SK-N-SH treated with all-trans-retinoic acid at 6 μM for 48 hours (cell line): ENCODE measurements at regions not wholly inside any gene's neighbourhood (a gene's known extent, or its start where the extent isn't known, plus 50 kb on each side); places are given as distances from the start of the nearest gene placed in this dataset.

Experiments used
- ATAC-seq: fragments of 200-7000 bp; cut with Tn5 transposase; 3 replicates; pipeline ENCODE4 v1.9.1; 2020; ENCODE audit warnings: mild to moderate bottlenecking, moderate library complexity
- ARNTL ChIP-seq: fragments of 450-650 bp; formaldehyde crosslinking; IDR thresholded peaks from 2 replicates; pipeline ENCODE4 v1.5.0; 2020; ENCODE audit warnings: low read depth, mild to moderate bottlenecking, moderate library complexity, borderline replicate concordance
- BACH2 ChIP-seq: fragments of 250-450 bp; sonication (Bioruptor Pico); IDR thresholded peaks from 2 replicates; pipeline ENCODE4 v1.9.0; 2021; ENCODE audit warnings: mild to moderate bottlenecking, borderline replicate concordance
- CSDC2 ChIP-seq: fragments of 250-450 bp; sonication (Bioruptor Pico); IDR thresholded peaks from 2 replicates; pipeline ENCODE4 v1.5.0; 2020; ENCODE audit warnings: mild to moderate bottlenecking, moderate library complexity
- ESRRG ChIP-seq: fragments of 250-450 bp; sonication (Bioruptor Pico); IDR thresholded peaks from 2 replicates; pipeline ENCODE4 v1.6.1; 2021; ENCODE audit warnings: mild to moderate bottlenecking
- GLIS3 ChIP-seq: fragments of 250-450 bp; sonication (Bioruptor Pico); IDR thresholded peaks from 2 replicates; pipeline ENCODE4 v1.5.0; 2020; ENCODE audit warnings: mild to moderate bottlenecking, moderate library complexity
- OSR1 ChIP-seq: fragments of 250-450 bp; sonication (Bioruptor Pico); IDR thresholded peaks from 2 replicates; pipeline ENCODE4 v1.8.0; 2022; ENCODE audit warnings: moderate library complexity, mild to moderate bottlenecking, inconsistent platforms
- SNAI2 ChIP-seq: fragments of 250-450 bp; sonication (Bioruptor Pico); IDR thresholded peaks from 2 replicates; pipeline ENCODE4 v1.5.0; 2020; ENCODE audit warnings: mild to moderate bottlenecking, moderate library complexity
- TCF4 ChIP-seq: fragments of 250-450 bp; sonication (Bioruptor Pico); IDR thresholded peaks from 2 replicates; pipeline ENCODE4 v1.8.0; 2021; ENCODE audit warnings: mild to moderate bottlenecking, moderate library complexity, borderline replicate concordance
- TOX ChIP-seq: fragments of 250-450 bp; sonication (Bioruptor Pico); IDR thresholded peaks from 2 replicates; pipeline ENCODE4 v1.8.0; 2021; ENCODE audit warnings: mild to moderate bottlenecking, moderate library complexity, borderline replicate concordance
- ZC3H10 ChIP-seq: fragments of 250-450 bp; sonication (Bioruptor Pico); IDR thresholded peaks from 2 replicates; pipeline ENCODE4 v1.5.1; 2021; ENCODE audit warnings: mild to moderate bottlenecking, moderate library complexity
- ZFP3 ChIP-seq: fragments of 250-450 bp; sonication (Bioruptor Pico); IDR thresholded peaks from 2 replicates; pipeline ENCODE4 v1.5.0; 2020; ENCODE audit warnings: mild to moderate bottlenecking, moderate library complexity
- ZFP30 ChIP-seq: fragments of 450-650 bp; formaldehyde crosslinking; IDR thresholded peaks from 2 replicates; pipeline ENCODE4 v1.5.0; 2022; ENCODE audit warnings: mild to moderate bottlenecking, moderate library complexity
- ZNF70 ChIP-seq: fragments of 450-650 bp; formaldehyde crosslinking; IDR thresholded peaks from 2 replicates; pipeline ENCODE4 v1.5.0; 2020; ENCODE audit warnings: mild to moderate bottlenecking, moderate library complexity
- ZNF8 ChIP-seq: fragments of 450-650 bp; formaldehyde crosslinking; IDR thresholded peaks from 2 replicates; pipeline ENCODE4 v1.5.0; 2020; ENCODE audit warnings: mild to moderate bottlenecking, moderate library complexity
- TF ChIP-seq, protein P1 (sequence below): fragments of 250-450 bp; sonication (Bioruptor Pico); IDR thresholded peaks from 2 replicates; pipeline ENCODE4 v1.5.1; 2021; ENCODE audit warnings: mild to moderate bottlenecking, moderate library complexity
- TF ChIP-seq, protein P2 (sequence below): fragments of 250-450 bp; sonication (Bioruptor Pico); IDR thresholded peaks from 2 replicates; pipeline ENCODE4 v1.5.1; 2020; ENCODE audit warnings: low read depth, mild to moderate bottlenecking, moderate library complexity
- TF ChIP-seq, protein P3 (sequence below): fragments of 250-450 bp; sonication (Bioruptor Pico); IDR thresholded peaks from 2 replicates; pipeline ENCODE4 v1.8.0; 2020; ENCODE audit warnings: mild to moderate bottlenecking, moderate library complexity, borderline replicate concordance
- TF ChIP-seq, protein P4 (sequence below): fragments of 250-450 bp; sonication (Bioruptor Pico); IDR thresholded peaks from 2 replicates; pipeline ENCODE4 v1.5.0; 2020; ENCODE audit warnings: mild to moderate bottlenecking, moderate library complexity
- TF ChIP-seq, protein P5 (sequence below): fragments of 250-450 bp; sonication (Bioruptor Pico); IDR thresholded peaks from 2 replicates; pipeline ENCODE4 v1.8.0; 2021; ENCODE audit warnings: low read depth, mild to moderate bottlenecking, moderate library complexity, borderline replicate concordance

DNA sequence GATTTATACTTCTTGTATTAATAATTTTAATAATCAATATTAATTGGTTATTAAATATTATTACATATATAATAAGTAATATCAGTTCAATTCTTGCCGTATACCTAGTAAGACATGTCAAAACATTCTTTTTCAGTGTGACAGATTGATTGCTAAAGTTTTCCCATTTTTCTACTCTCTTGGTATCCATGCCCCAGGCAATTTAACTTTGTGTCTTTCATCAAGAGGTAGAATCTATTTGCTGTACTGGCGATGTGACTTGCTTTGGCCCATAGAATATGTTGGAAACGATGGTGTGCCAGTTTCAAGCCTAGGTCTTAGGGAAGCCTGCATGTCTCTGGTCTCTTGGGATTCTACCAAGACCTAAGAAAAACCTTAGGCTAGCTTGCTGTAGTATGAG is 436.1 kb upstream of the ADAMTS5 start:
- TF ChIP-seq ARNTL (no peak), CSDC2 (no peak), ZFP3 (CRISPR knock-in tag) (no peak), BACH2 (no peak), ZFP30 (no peak), ZNF8 (CRISPR knock-in tag) (no peak), TCF4 (CRISPR knock-in tag) (no peak), SNAI2 (CRISPR knock-in tag) (no peak), TOX (CRISPR knock-in tag) (no peak), ZC3H10 (CRISPR knock-in tag) (no peak), GLIS3 (CRISPR knock-in tag) (no peak), ZNF70 (no peak), OSR1 (CRISPR knock-in tag) (no peak), ESRRG (CRISPR knock-in tag) (no peak)
- TF ChIP-seq, protein P1, sequence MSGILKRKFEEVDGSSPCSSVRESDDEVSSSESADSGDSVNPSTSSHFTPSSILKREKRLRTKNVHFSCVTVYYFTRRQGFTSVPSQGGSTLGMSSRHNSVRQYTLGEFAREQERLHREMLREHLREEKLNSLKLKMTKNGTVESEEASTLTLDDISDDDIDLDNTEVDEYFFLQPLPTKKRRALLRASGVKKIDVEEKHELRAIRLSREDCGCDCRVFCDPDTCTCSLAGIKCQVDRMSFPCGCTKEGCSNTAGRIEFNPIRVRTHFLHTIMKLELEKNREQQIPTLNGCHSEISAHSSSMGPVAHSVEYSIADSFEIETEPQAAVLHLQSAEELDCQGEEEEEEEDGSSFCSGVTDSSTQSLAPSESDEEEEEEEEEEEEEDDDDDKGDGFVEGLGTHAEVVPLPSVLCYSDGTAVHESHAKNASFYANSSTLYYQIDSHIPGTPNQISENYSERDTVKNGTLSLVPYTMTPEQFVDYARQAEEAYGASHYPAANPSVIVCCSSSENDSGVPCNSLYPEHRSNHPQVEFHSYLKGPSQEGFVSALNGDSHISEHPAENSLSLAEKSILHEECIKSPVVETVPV (CRISPR knock-in tag), result no peak
- TF ChIP-seq, protein P2, sequence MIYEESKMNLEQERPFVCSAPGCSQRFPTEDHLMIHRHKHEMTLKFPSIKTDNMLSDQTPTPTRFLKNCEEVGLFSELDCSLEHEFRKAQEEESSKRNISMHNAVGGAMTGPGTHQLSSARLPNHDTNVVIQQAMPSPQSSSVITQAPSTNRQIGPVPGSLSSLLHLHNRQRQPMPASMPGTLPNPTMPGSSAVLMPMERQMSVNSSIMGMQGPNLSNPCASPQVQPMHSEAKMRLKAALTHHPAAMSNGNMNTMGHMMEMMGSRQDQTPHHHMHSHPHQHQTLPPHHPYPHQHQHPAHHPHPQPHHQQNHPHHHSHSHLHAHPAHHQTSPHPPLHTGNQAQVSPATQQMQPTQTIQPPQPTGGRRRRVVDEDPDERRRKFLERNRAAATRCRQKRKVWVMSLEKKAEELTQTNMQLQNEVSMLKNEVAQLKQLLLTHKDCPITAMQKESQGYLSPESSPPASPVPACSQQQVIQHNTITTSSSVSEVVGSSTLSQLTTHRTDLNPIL (CRISPR knock-in tag), result no peak
- TF ChIP-seq, protein P3, sequence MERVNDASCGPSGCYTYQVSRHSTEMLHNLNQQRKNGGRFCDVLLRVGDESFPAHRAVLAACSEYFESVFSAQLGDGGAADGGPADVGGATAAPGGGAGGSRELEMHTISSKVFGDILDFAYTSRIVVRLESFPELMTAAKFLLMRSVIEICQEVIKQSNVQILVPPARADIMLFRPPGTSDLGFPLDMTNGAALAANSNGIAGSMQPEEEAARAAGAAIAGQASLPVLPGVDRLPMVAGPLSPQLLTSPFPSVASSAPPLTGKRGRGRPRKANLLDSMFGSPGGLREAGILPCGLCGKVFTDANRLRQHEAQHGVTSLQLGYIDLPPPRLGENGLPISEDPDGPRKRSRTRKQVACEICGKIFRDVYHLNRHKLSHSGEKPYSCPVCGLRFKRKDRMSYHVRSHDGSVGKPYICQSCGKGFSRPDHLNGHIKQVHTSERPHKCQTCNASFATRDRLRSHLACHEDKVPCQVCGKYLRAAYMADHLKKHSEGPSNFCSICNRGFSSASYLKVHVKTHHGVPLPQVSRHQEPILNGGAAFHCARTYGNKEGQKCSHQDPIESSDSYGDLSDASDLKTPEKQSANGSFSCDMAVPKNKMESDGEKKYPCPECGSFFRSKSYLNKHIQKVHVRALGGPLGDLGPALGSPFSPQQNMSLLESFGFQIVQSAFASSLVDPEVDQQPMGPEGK (CRISPR knock-in tag), result no peak
- TF ChIP-seq, protein P4, sequence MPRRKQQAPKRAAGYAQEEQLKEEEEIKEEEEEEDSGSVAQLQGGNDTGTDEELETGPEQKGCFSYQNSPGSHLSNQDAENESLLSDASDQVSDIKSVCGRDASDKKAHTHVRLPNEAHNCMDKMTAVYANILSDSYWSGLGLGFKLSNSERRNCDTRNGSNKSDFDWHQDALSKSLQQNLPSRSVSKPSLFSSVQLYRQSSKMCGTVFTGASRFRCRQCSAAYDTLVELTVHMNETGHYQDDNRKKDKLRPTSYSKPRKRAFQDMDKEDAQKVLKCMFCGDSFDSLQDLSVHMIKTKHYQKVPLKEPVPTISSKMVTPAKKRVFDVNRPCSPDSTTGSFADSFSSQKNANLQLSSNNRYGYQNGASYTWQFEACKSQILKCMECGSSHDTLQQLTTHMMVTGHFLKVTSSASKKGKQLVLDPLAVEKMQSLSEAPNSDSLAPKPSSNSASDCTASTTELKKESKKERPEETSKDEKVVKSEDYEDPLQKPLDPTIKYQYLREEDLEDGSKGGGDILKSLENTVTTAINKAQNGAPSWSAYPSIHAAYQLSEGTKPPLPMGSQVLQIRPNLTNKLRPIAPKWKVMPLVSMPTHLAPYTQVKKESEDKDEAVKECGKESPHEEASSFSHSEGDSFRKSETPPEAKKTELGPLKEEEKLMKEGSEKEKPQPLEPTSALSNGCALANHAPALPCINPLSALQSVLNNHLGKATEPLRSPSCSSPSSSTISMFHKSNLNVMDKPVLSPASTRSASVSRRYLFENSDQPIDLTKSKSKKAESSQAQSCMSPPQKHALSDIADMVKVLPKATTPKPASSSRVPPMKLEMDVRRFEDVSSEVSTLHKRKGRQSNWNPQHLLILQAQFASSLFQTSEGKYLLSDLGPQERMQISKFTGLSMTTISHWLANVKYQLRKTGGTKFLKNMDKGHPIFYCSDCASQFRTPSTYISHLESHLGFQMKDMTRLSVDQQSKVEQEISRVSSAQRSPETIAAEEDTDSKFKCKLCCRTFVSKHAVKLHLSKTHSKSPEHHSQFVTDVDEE, result no peak
- ATAC-seq, result no peak

DNA sequence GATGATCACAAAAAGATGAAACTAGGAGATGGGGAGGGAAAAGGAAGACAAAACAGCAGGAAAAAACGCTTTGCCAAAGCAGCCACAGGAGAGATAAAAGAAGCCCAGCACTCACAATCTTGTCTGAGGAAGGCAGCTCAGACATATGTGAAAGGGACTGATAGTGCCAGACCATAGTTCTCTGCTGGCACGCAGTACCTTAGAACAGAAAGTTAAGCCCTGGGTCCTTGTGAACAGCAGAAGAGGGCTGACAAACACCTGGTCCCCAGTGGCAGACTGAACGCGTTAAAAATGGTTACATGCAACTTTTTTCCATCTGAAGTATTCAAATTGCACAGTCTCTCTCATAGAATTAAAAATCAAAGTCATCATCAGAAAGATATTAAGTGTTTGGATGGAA is 433.2 kb upstream of the ADAMTS5 start:
- TF ChIP-seq ZNF70, result no peak
- no peak for TF ChIP-seq ZFP30
- no peak for TF ChIP-seq TOX (CRISPR knock-in tag)
- TF ChIP-seq ZFP3 (CRISPR knock-in tag), result no peak
- no peak for TF ChIP-seq TCF4 (CRISPR knock-in tag)
- TF ChIP-seq, protein P2 (CRISPR knock-in tag), result no peak
- TF ChIP-seq, protein P4, result no peak
- no peak for TF ChIP-seq ZNF8 (CRISPR knock-in tag)
- TF ChIP-seq, protein P5, sequence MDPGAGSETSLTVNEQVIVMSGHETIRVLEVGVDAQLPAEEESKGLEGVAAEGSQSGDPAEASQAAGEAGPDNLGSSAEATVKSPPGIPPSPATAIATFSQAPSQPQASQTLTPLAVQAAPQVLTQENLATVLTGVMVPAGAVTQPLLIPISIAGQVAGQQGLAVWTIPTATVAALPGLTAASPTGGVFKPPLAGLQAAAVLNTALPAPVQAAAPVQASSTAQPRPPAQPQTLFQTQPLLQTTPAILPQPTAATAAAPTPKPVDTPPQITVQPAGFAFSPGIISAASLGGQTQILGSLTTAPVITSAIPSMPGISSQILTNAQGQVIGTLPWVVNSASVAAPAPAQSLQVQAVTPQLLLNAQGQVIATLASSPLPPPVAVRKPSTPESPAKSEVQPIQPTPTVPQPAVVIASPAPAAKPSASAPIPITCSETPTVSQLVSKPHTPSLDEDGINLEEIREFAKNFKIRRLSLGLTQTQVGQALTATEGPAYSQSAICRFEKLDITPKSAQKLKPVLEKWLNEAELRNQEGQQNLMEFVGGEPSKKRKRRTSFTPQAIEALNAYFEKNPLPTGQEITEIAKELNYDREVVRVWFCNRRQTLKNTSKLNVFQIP (CRISPR knock-in tag), result no peak
- TF ChIP-seq, all 23 proteins: peak for 0
- ATAC-seq, result no peak
